Islet precursor cell (in vitro differentiated cells): ENCODE measurements at regions not wholly inside any gene's neighbourhood (a gene's known extent, or its start where the extent isn't known, plus 50 kb on each side); places are given as distances from the start of the nearest gene placed in this dataset.

ENCODE experiments used
- DNase-seq: peaks from one replicate; pipeline ENCODE4 v3.0.0-alpha.2; 2018

- no peak for DNase-seq
Observed at GRCh38 chr14:93870377-93870776, 56.8 kb upstream of the FAM181A start.

- DNase-seq: no peak
Observed at GRCh38 chr14:93869427-93869826, 57.7 kb upstream of the FAM181A start.

GRCh38 chr14:93868165-93868564 lies 59.0 kb upstream of the FAM181A start:
- DNase-seq: no peak

GRCh38 chr14:93862265-93862664 lies 64.9 kb upstream of the FAM181A start:
- peak; percentile 6 for DNase-seq

GRCh38 chr14:93861836-93862235 lies 65.3 kb upstream of the FAM181A start:
- DNase-seq: peak; percentile 22

- DNase-seq: no peak
Observed at GRCh38 chr14:93859957-93860356, 67.2 kb upstream of the FAM181A start.

- DNase-seq: no peak
Observed at GRCh38 chr14:93858896-93859295, 68.2 kb upstream of the FAM181A start.

GRCh38 chr14:93857500-93858283 lies 69.4 kb upstream of the PRIMA1 start:
- no peak for DNase-seq

GRCh38 chr14:93857081-93857480 lies 68.8 kb upstream of the PRIMA1 start:
- no peak for DNase-seq

GRCh38 chr14:93855737-93856136 lies 67.5 kb upstream of the PRIMA1 start:
- DNase-seq: no peak

- DNase-seq: no peak
Observed at GRCh38 chr14:93847473-93847872, 59.2 kb upstream of the PRIMA1 start.

GRCh38 chr14:93838238-93838637 lies 50.0 kb upstream of the PRIMA1 start:
- DNase-seq: no peak
